ENCODE measurements at regions not wholly inside any gene's neighbourhood (a gene's known extent, or its start where the extent isn't known, plus 50 kb on each side); places are given as distances from the start of the nearest gene placed in this dataset.

GRCh38 chr2:200736646-200737274 is 75.0 kb upstream of the BZW1 start:
- TF ChIP-seq CTCF (IDR thresholded peaks at IDR 0.05; ENCODE audit: low read length, missing control alignments) = no peak
- DNase-seq (ENCODE audit: low read depth) = no peak
- H3K4me3 ChIP-seq (replicated peaks; ENCODE audit: low read depth, low read length) = no peak overlapping the region

GRCh38 chr2:200737585-200737984 is 74.1 kb upstream of the BZW1 start:
- TF ChIP-seq CTCF (IDR thresholded peaks at IDR 0.05; ENCODE audit: low read length, missing control alignments) = no peak
- DNase-seq (ENCODE audit: low read depth) = no peak
- H3K4me3 ChIP-seq (replicated peaks; ENCODE audit: low read depth, low read length) = no peak overlapping the region

DNA sequence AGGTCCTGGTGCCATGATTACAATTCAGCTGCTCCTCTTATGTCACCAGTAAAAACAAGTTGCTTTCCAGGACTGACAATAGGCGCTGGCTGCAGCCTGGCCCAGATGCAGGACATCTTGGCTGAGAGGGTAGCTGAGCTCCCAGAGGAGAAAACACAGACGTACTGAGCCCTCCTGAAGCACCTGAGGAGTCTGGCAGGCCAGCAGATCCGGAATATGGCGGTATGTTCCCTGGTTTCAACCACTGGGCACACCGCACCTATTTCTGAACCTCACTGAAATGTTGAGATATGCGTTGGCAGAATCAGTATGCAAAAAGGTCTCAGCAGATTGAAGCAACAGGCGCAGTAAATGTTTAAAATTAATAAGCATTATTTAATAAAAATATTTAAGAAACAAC is 73.1 kb upstream of the BZW1 start:
- DNase-seq (ENCODE audit: low read depth) = no peak
- H3K4me3 ChIP-seq (replicated peaks; ENCODE audit: low read depth, low read length) = no peak overlapping the region
- no peak for TF ChIP-seq CTCF (IDR thresholded peaks at IDR 0.05; ENCODE audit: low read length, missing control alignments)

DNA sequence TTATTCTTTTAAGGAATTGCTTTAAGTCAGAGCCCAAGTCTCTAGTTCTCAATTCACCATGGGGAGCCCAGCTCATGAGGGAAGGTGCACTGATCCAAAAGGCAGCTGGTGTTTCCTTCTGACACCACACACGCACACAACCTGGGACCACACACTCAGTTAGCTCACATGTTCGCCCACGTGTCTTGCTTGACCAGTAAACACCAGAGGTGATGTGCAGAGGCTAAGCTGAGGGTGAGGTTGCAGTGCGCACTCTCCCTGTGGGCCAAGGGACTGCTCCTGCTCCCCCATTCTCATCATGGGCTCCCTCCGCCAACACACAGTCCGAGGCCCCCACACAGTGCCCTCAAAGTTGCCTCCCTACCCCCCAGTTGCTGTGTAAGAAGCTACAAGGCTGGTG is 70.8 kb upstream of the BZW1 start:
- no peak overlapping the region for H3K4me3 ChIP-seq (replicated peaks; ENCODE audit: low read depth, low read length)
- no peak for DNase-seq (ENCODE audit: low read depth)
- no peak for TF ChIP-seq CTCF (IDR thresholded peaks at IDR 0.05; ENCODE audit: low read length, missing control alignments)

- no peak for TF ChIP-seq CTCF (IDR thresholded peaks at IDR 0.05; ENCODE audit: low read length, missing control alignments)
- DNase-seq (ENCODE audit: low read depth) = no peak
- H3K4me3 ChIP-seq (replicated peaks; ENCODE audit: low read depth, low read length) = no peak overlapping the region
These were observed 70.1 kb upstream of the BZW1 start for GRCh38 chr2:200741468-200742202.

DNA sequence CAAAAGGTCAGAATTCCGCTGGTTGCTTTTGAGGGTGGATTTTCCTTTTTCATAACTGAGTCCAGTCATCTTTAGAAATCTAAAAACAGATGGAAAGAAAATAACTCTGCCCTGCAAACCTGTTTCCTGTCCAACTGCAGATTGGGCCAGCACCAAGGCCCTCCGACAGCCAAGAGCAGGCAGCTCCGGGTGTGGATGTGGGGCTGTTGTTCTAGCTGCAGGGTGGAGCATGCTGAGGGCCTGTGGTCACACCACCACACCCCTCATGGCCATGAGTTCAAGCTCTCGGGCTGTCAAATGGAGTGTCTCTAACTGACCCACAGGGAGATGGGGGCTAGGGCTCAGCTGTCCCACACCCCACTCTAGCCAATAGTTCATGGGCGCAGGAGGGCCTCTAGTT is 69.3 kb upstream of the BZW1 start:
- DNase-seq (ENCODE audit: low read depth) = peak; percentile 68
- H3K4me3 ChIP-seq (replicated peaks; ENCODE audit: low read depth, low read length) = no peak overlapping the region
- TF ChIP-seq CTCF (IDR thresholded peaks at IDR 0.05; ENCODE audit: low read length, missing control alignments) = no peak
